ENCODE measurements at regions not wholly inside any gene's neighbourhood (a gene's known extent, or its start where the extent isn't known, plus 50 kb on each side); places are given as distances from the start of the nearest gene placed in this dataset.

- Histone ChIP-seq H3K36me3 (ENCODE audit: control insufficient read depth, insufficient read depth, low read length) (no peaks in the 10 kb centered on the region), H3K9ac (ENCODE audit: low read depth, low read length) (no peak overlapping the region), H3K4me1 (ENCODE audit: control insufficient read depth, insufficient read depth, low read length) (no peaks in the 10 kb centered on the region), H3K4me3 (ENCODE audit: low read depth, low read length) (no peak overlapping the region), H3K9me3 (ENCODE audit: control insufficient read depth, insufficient read depth, low read length) (no peaks in the 10 kb centered on the region), H3K27me3 (ENCODE audit: control insufficient read depth, insufficient read depth, low read length) (no peaks in the 10 kb centered on the region)
Measured at GRCh38 chr7:81573932-81574331, 195.9 kb downstream of the HGF start.

- no peak overlapping the region for H3K9ac ChIP-seq (ENCODE audit: low read depth, low read length)
- no peak overlapping the region for H3K4me3 ChIP-seq (ENCODE audit: low read depth, low read length)
- no peaks in the 10 kb centered on the region for H3K9me3 ChIP-seq (ENCODE audit: control insufficient read depth, insufficient read depth, low read length)
- H3K27me3 ChIP-seq (ENCODE audit: control insufficient read depth, insufficient read depth, low read length) = no peaks in the 10 kb centered on the region
- H3K36me3 ChIP-seq (ENCODE audit: control insufficient read depth, insufficient read depth, low read length) = no peaks in the 10 kb centered on the region
- no peaks in the 10 kb centered on the region for H3K4me1 ChIP-seq (ENCODE audit: control insufficient read depth, insufficient read depth, low read length)
Measured at GRCh38 chr7:81573128-81573527, 196.7 kb downstream of the HGF start.

- Histone ChIP-seq H3K9me3 (ENCODE audit: control insufficient read depth, insufficient read depth, low read length) (no peaks in the 10 kb centered on the region), H3K9ac (ENCODE audit: low read depth, low read length) (no peak overlapping the region), H3K36me3 (ENCODE audit: control insufficient read depth, insufficient read depth, low read length) (no peaks in the 10 kb centered on the region), H3K4me3 (ENCODE audit: low read depth, low read length) (no peak overlapping the region), H3K4me1 (ENCODE audit: control insufficient read depth, insufficient read depth, low read length) (no peaks in the 10 kb centered on the region), H3K27me3 (ENCODE audit: control insufficient read depth, insufficient read depth, low read length) (no peaks in the 10 kb centered on the region)
Measured at GRCh38 chr7:81562581-81562980, 207.3 kb downstream of the HGF start.

- H3K4me3 ChIP-seq (ENCODE audit: low read depth, low read length) = no peak overlapping the region
- H3K9ac ChIP-seq (ENCODE audit: low read depth, low read length) = no peak overlapping the region
- H3K9me3 ChIP-seq (ENCODE audit: control insufficient read depth, insufficient read depth, low read length) = no peaks in the 10 kb centered on the region
- H3K36me3 ChIP-seq (ENCODE audit: control insufficient read depth, insufficient read depth, low read length) = no peaks in the 10 kb centered on the region
- no peaks in the 10 kb centered on the region for H3K4me1 ChIP-seq (ENCODE audit: control insufficient read depth, insufficient read depth, low read length)
- H3K27me3 ChIP-seq (ENCODE audit: control insufficient read depth, insufficient read depth, low read length) = no peaks in the 10 kb centered on the region
Measured at GRCh38 chr7:81560708-81561107, 209.1 kb downstream of the HGF start.

- no peaks in the 10 kb centered on the region for H3K27me3 ChIP-seq (ENCODE audit: control insufficient read depth, insufficient read depth, low read length)
- no peaks in the 10 kb centered on the region for H3K4me1 ChIP-seq (ENCODE audit: control insufficient read depth, insufficient read depth, low read length)
- H3K9ac ChIP-seq (ENCODE audit: low read depth, low read length) = no peak overlapping the region
- no peaks in the 10 kb centered on the region for H3K36me3 ChIP-seq (ENCODE audit: control insufficient read depth, insufficient read depth, low read length)
- H3K9me3 ChIP-seq (ENCODE audit: control insufficient read depth, insufficient read depth, low read length) = peaks cover 3% of the 10 kb centered on the region
- H3K4me3 ChIP-seq (ENCODE audit: low read depth, low read length) = no peak overlapping the region
Measured at GRCh38 chr7:81549484-81550016, 220.3 kb downstream of the HGF start.

- Histone ChIP-seq H3K4me1 (ENCODE audit: control insufficient read depth, insufficient read depth, low read length) (no peaks in the 10 kb centered on the region), H3K36me3 (ENCODE audit: control insufficient read depth, insufficient read depth, low read length) (no peaks in the 10 kb centered on the region), H3K27me3 (ENCODE audit: control insufficient read depth, insufficient read depth, low read length) (no peaks in the 10 kb centered on the region), H3K9ac (ENCODE audit: low read depth, low read length) (no peak overlapping the region), H3K9me3 (ENCODE audit: control insufficient read depth, insufficient read depth, low read length) (no peaks in the 10 kb centered on the region), H3K4me3 (ENCODE audit: low read depth, low read length) (no peak overlapping the region)
Measured at GRCh38 chr7:81534996-81535395, 234.9 kb downstream of the HGF start.

- Histone ChIP-seq H3K4me3 (ENCODE audit: low read depth, low read length) (no peak overlapping the region), H3K9me3 (ENCODE audit: control insufficient read depth, insufficient read depth, low read length) (no peaks in the 10 kb centered on the region), H3K4me1 (ENCODE audit: control insufficient read depth, insufficient read depth, low read length) (no peaks in the 10 kb centered on the region), H3K36me3 (ENCODE audit: control insufficient read depth, insufficient read depth, low read length) (no peaks in the 10 kb centered on the region), H3K9ac (ENCODE audit: low read depth, low read length) (no peak overlapping the region), H3K27me3 (ENCODE audit: control insufficient read depth, insufficient read depth, low read length) (no peaks in the 10 kb centered on the region)
Measured at GRCh38 chr7:81534446-81534845, 235.4 kb downstream of the HGF start.

GRCh38 chr7:81533931-81534330 lies 235.9 kb downstream of the HGF start:
- H3K27me3 ChIP-seq (ENCODE audit: control insufficient read depth, insufficient read depth, low read length) = no peaks in the 10 kb centered on the region
- no peak overlapping the region for H3K4me3 ChIP-seq (ENCODE audit: low read depth, low read length)
- no peak overlapping the region for H3K9ac ChIP-seq (ENCODE audit: low read depth, low read length)
- no peaks in the 10 kb centered on the region for H3K4me1 ChIP-seq (ENCODE audit: control insufficient read depth, insufficient read depth, low read length)
- no peaks in the 10 kb centered on the region for H3K9me3 ChIP-seq (ENCODE audit: control insufficient read depth, insufficient read depth, low read length)
- no peaks in the 10 kb centered on the region for H3K36me3 ChIP-seq (ENCODE audit: control insufficient read depth, insufficient read depth, low read length)

- H3K9ac ChIP-seq (ENCODE audit: low read depth, low read length) = no peak overlapping the region
- H3K4me3 ChIP-seq (ENCODE audit: low read depth, low read length) = no peak overlapping the region
- no peaks in the 10 kb centered on the region for H3K27me3 ChIP-seq (ENCODE audit: control insufficient read depth, insufficient read depth, low read length)
- H3K4me1 ChIP-seq (ENCODE audit: control insufficient read depth, insufficient read depth, low read length) = no peaks in the 10 kb centered on the region
- no peaks in the 10 kb centered on the region for H3K9me3 ChIP-seq (ENCODE audit: control insufficient read depth, insufficient read depth, low read length)
- H3K36me3 ChIP-seq (ENCODE audit: control insufficient read depth, insufficient read depth, low read length) = no peaks in the 10 kb centered on the region
Measured at GRCh38 chr7:81533426-81533825, 236.4 kb downstream of the HGF start.

GRCh38 chr7:81529785-81530184 lies 240.1 kb downstream of the HGF start:
- no peak overlapping the region for H3K9ac ChIP-seq (ENCODE audit: low read depth, low read length)
- H3K4me1 ChIP-seq (ENCODE audit: control insufficient read depth, insufficient read depth, low read length) = no peaks in the 10 kb centered on the region
- H3K36me3 ChIP-seq (ENCODE audit: control insufficient read depth, insufficient read depth, low read length) = no peaks in the 10 kb centered on the region
- H3K9me3 ChIP-seq (ENCODE audit: control insufficient read depth, insufficient read depth, low read length) = no peaks in the 10 kb centered on the region
- no peak overlapping the region for H3K4me3 ChIP-seq (ENCODE audit: low read depth, low read length)
- no peaks in the 10 kb centered on the region for H3K27me3 ChIP-seq (ENCODE audit: control insufficient read depth, insufficient read depth, low read length)

GRCh38 chr7:81527651-81528050 lies 242.2 kb downstream of the HGF start:
- no peaks in the 10 kb centered on the region for H3K27me3 ChIP-seq (ENCODE audit: control insufficient read depth, insufficient read depth, low read length)
- no peak overlapping the region for H3K9ac ChIP-seq (ENCODE audit: low read depth, low read length)
- no peaks in the 10 kb centered on the region for H3K36me3 ChIP-seq (ENCODE audit: control insufficient read depth, insufficient read depth, low read length)
- no peaks in the 10 kb centered on the region for H3K4me1 ChIP-seq (ENCODE audit: control insufficient read depth, insufficient read depth, low read length)
- H3K9me3 ChIP-seq (ENCODE audit: control insufficient read depth, insufficient read depth, low read length) = no peaks in the 10 kb centered on the region
- H3K4me3 ChIP-seq (ENCODE audit: low read depth, low read length) = no peak overlapping the region

- H3K4me1 ChIP-seq (ENCODE audit: control insufficient read depth, insufficient read depth, low read length) = no peaks in the 10 kb centered on the region
Measured at GRCh38 chr7:81526971-81527370, 242.9 kb downstream of the HGF start.

GRCh38 chr7:81525841-81526240 lies 244.0 kb downstream of the HGF start:
- Histone ChIP-seq H3K9ac (ENCODE audit: low read depth, low read length) (no peak overlapping the region), H3K27me3 (ENCODE audit: control insufficient read depth, insufficient read depth, low read length) (no peaks in the 10 kb centered on the region), H3K4me3 (ENCODE audit: low read depth, low read length) (no peak overlapping the region), H3K36me3 (ENCODE audit: control insufficient read depth, insufficient read depth, low read length) (no peaks in the 10 kb centered on the region), H3K4me1 (ENCODE audit: control insufficient read depth, insufficient read depth, low read length) (no peaks in the 10 kb centered on the region), H3K9me3 (ENCODE audit: control insufficient read depth, insufficient read depth, low read length) (no peaks in the 10 kb centered on the region)

More at GRCh38 chr7:81526971-81527370, 242.9 kb downstream of the HGF start:
- Histone ChIP-seq H3K9ac (ENCODE audit: low read depth, low read length) (no peak overlapping the region), H3K27me3 (ENCODE audit: control insufficient read depth, insufficient read depth, low read length) (no peaks in the 10 kb centered on the region), H3K36me3 (ENCODE audit: control insufficient read depth, insufficient read depth, low read length) (no peaks in the 10 kb centered on the region), H3K9me3 (ENCODE audit: control insufficient read depth, insufficient read depth, low read length) (no peaks in the 10 kb centered on the region), H3K4me3 (ENCODE audit: low read depth, low read length) (no peak overlapping the region)
